Nephron (organoid): ENCODE measurements at regions not wholly inside any gene's neighbourhood (a gene's known extent, or its start where the extent isn't known, plus 50 kb on each side); places are given as distances from the start of the nearest gene placed in this dataset.

Source experiments
- H3K27ac Mint-ChIP-seq, 3 experiments: 2 replicates each; pipeline ENCODE4 v1.8.0; 2020; ENCODE audit warnings: mixed read lengths in 3 of 3, mild to moderate bottlenecking in 2 of 3, moderate library complexity in 1 of 3
- H3K27me3 Mint-ChIP-seq: 2 replicates; pipeline ENCODE4 v1.8.0; 2021; ENCODE audit warnings: low read depth, mild to moderate bottlenecking, moderate library complexity, mixed read lengths
- H3K36me3 Mint-ChIP-seq: 2 replicates; pipeline ENCODE4 v1.8.0; 2020; ENCODE audit warnings: low read depth, mixed read lengths
- H3K4me1 Mint-ChIP-seq: 2 replicates; pipeline ENCODE4 v1.8.0; 2020; ENCODE audit warnings: mixed read lengths
- H3K4me3 Mint-ChIP-seq, 3 experiments: 2 replicates each; pipeline ENCODE4 v1.8.0; 2020; ENCODE audit warnings: mild to moderate bottlenecking in 3 of 3, mixed read lengths in 3 of 3, moderate library complexity in 2 of 3
- H3K9me3 Mint-ChIP-seq: 2 replicates; pipeline ENCODE4 v1.8.0; 2020; ENCODE audit warnings: mixed read lengths
- TF ChIP-seq, protein P1 (sequence below), 3 experiments: fragments of 200-600 bp; sonication (generic); IDR thresholded peaks; one replicate each; pipeline ENCODE4 v1.5.0; 2021; ENCODE audit warnings: antibody characterized with exemption in 3 of 3; ENCODE audit not compliant: unreplicated experiment in 3 of 3

DNA sequence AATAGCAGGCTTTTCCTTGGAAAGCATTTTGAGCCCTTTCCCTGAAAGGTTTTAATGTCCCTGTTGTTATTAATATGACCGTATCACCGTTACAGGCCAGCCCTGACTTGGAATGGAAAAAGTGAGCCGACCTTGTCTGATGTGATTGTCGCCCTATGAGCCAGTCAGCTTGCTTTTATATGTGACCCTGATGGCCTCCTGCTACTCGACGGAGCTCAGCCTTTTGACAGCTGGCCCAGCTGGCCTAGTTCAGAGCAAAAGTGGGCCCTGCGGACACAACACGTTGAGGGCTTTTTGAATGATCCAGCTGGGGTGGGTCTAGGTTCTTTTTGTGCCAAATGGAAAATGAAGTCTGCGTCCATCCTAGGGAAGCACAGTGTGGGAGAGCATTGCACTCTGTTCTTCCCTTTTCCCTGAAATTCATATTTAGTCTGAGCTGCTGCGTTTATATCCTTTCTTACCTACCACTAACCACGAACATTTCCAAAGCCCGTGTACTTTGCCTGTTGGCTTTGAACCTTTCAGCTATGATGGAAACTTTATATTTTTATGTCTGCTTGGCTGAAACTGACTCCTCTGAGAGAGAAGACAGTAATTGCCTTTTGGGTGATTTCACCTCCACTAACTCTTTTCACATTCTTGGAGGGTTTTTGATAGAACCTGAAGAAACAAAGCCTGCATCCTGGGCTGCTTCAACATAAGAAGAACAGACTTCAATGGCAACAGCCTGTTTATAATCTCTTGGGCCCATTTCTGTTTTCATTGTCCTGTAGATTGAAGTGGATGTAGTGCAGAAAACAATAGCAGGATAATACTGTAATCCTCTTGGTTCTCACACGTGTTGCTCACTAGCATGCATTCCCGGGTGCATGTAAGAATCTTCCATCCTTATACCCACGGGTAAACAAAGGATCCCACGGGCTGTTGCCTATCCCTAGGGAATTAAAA lies 121.8 kb upstream of the HDGFL1 start:
- H3K27ac Mint-ChIP-seq: peak overlapping the region; percentile 90 to 92 (median 91)
- H3K9me3 Mint-ChIP-seq: peaks cover 3% of the 10 kb centered on the region
- TF ChIP-seq, protein P1, sequence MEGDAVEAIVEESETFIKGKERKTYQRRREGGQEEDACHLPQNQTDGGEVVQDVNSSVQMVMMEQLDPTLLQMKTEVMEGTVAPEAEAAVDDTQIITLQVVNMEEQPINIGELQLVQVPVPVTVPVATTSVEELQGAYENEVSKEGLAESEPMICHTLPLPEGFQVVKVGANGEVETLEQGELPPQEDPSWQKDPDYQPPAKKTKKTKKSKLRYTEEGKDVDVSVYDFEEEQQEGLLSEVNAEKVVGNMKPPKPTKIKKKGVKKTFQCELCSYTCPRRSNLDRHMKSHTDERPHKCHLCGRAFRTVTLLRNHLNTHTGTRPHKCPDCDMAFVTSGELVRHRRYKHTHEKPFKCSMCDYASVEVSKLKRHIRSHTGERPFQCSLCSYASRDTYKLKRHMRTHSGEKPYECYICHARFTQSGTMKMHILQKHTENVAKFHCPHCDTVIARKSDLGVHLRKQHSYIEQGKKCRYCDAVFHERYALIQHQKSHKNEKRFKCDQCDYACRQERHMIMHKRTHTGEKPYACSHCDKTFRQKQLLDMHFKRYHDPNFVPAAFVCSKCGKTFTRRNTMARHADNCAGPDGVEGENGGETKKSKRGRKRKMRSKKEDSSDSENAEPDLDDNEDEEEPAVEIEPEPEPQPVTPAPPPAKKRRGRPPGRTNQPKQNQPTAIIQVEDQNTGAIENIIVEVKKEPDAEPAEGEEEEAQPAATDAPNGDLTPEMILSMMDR (IDR thresholded peaks at IDR 0.05; ENCODE audit: unreplicated experiment in 3 of 3): no peak
- H3K36me3 Mint-ChIP-seq: no peaks in the 10 kb centered on the region
- peaks cover 45% of the 10 kb centered on the region for H3K4me1 Mint-ChIP-seq
- H3K27me3 Mint-ChIP-seq: no peaks in the 10 kb centered on the region
- peak overlapping the region in 1 of 3 experiments; percentile 11 for H3K4me3 Mint-ChIP-seq

- peak overlapping the region; percentile 90 to 92 (median 91) for H3K27ac Mint-ChIP-seq
- H3K4me3 Mint-ChIP-seq: peak overlapping the region in 1 of 3 experiments; percentile 18
- H3K4me1 Mint-ChIP-seq: peaks cover 45% of the 10 kb centered on the region
- H3K36me3 Mint-ChIP-seq: no peaks in the 10 kb centered on the region
- H3K27me3 Mint-ChIP-seq: no peaks in the 10 kb centered on the region
- TF ChIP-seq, protein P1 (IDR thresholded peaks at IDR 0.05; ENCODE audit: unreplicated experiment in 3 of 3): no peak
- no peaks in the 10 kb centered on the region for H3K9me3 Mint-ChIP-seq
These were observed 121.1 kb upstream of the HDGFL1 start for GRCh38 chr6:22448291-22448711.

- Mint-ChIP-seq H3K4me1 (peaks cover 27% of the 10 kb centered on the region), H3K9me3 (peaks cover 10% of the 10 kb centered on the region), H3K27ac (no peak overlapping the region), H3K4me3 (no peak overlapping the region), H3K36me3 (peaks cover 4% of the 10 kb centered on the region), H3K27me3 (no peaks in the 10 kb centered on the region)
- TF ChIP-seq, protein P1 (IDR thresholded peaks at IDR 0.05; ENCODE audit: unreplicated experiment in 3 of 3): no peak
These were observed 117.4 kb upstream of the HDGFL1 start for GRCh38 chr6:22451962-22452361.

- TF ChIP-seq, protein P1 (IDR thresholded peaks at IDR 0.05; ENCODE audit: unreplicated experiment in 3 of 3): no peak
- Mint-ChIP-seq H3K9me3 (peaks cover 19% of the 10 kb centered on the region), H3K4me1 (peaks cover 5% of the 10 kb centered on the region), H3K36me3 (peaks cover 4% of the 10 kb centered on the region), H3K4me3 (no peak overlapping the region), H3K27ac (no peak overlapping the region), H3K27me3 (no peaks in the 10 kb centered on the region)
These were observed 114.0 kb upstream of the HDGFL1 start for GRCh38 chr6:22455378-22455777.

DNA sequence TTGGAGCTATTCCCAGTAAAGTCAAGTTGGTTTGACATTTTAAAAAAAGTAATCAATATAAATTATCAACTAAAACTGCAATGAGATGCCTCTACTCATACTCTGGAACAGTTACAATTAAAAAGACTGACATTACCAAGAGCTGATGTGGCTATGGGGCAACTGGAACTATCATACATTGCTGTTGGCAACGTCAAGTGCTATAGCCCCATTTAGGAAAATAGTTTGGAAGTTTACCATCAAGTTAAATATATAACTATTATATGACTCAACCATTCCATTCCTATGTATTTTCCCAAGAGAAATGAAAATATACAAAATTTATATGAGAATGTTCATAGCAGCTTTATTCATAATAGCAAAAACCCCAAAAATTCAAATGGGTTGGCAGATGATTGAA lies 111.4 kb upstream of the HDGFL1 start:
- Mint-ChIP-seq H3K27ac (no peak overlapping the region), H3K36me3 (peaks cover 4% of the 10 kb centered on the region), H3K27me3 (no peaks in the 10 kb centered on the region), H3K9me3 (peaks cover 19% of the 10 kb centered on the region), H3K4me1 (no peaks in the 10 kb centered on the region), H3K4me3 (no peak overlapping the region)
- TF ChIP-seq, protein P1 (IDR thresholded peaks at IDR 0.05; ENCODE audit: unreplicated experiment in 3 of 3): no peak
